ENCODE measurements at regions not wholly inside any gene's neighbourhood (a gene's known extent, or its start where the extent isn't known, plus 50 kb on each side); places are given as distances from the start of the nearest gene placed in this dataset.

DNA sequence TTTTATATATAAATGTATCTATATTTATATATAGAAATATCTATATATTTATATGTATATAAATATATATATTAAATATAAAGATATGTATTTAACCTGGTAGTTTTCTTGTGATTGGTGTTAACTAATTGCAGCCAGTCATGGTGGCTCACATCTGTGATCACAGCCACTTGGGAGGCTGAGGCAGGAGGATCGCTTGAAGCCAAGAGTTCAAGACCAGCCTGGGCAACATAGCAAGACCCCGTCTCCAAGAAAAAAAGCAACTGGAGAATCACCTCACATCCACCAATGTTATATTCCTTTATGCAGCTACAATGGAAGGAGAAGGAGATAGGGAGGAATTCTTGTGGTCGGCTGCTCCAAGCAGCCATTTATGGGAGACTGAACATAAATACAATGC is 224.9 kb downstream of the BAMBI start:
- TF ChIP-seq, protein P1, sequence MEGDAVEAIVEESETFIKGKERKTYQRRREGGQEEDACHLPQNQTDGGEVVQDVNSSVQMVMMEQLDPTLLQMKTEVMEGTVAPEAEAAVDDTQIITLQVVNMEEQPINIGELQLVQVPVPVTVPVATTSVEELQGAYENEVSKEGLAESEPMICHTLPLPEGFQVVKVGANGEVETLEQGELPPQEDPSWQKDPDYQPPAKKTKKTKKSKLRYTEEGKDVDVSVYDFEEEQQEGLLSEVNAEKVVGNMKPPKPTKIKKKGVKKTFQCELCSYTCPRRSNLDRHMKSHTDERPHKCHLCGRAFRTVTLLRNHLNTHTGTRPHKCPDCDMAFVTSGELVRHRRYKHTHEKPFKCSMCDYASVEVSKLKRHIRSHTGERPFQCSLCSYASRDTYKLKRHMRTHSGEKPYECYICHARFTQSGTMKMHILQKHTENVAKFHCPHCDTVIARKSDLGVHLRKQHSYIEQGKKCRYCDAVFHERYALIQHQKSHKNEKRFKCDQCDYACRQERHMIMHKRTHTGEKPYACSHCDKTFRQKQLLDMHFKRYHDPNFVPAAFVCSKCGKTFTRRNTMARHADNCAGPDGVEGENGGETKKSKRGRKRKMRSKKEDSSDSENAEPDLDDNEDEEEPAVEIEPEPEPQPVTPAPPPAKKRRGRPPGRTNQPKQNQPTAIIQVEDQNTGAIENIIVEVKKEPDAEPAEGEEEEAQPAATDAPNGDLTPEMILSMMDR (conservative IDR thresholded peaks at IDR 0.05 in 1 of 2, IDR thresholded peaks at IDR 0.05 in 1 of 2; ENCODE audit: low read depth in 1 of 2, low read length in 2 of 2): no peak
- TF ChIP-seq EZH2 (IDR thresholded peaks at IDR 0.05; ENCODE audit: low read length, missing control alignments): no peak

Measured in fibroblast of lung (primary cell).